SJCRH30 (cell line): ENCODE measurements at regions not wholly inside any gene's neighbourhood (a gene's known extent, or its start where the extent isn't known, plus 50 kb on each side); places are given as distances from the start of the nearest gene placed in this dataset.
"Not testable (repeated sequence)": the region's sequence is repeated elsewhere in the genome, so short reads cannot be mapped to it uniquely, and the experiment has no call there.

Source experiments
- DNase-seq, 2 experiments: peaks; one replicate each; pipeline ENCODE4 v3.0.0-alpha.2; 2015 to 2020
- H3K27ac ChIP-seq: fragments of 250-450 bp; sonication (Bioruptor Pico); 2 replicates; pipeline ENCODE4 v1.5.1; 2020; ENCODE audit warnings: mild to moderate bottlenecking, moderate library complexity
- H3K27me3 ChIP-seq: fragments of 250-450 bp; sonication (Bioruptor Pico); 2 replicates; pipeline ENCODE4 v1.5.1; 2020; ENCODE audit warnings: mild to moderate bottlenecking, moderate library complexity
- H3K36me3 ChIP-seq: fragments of 250-450 bp; sonication (Bioruptor Pico); 2 replicates; pipeline ENCODE4 v1.5.1; 2020; ENCODE audit warnings: mild to moderate bottlenecking, moderate library complexity
- H3K4me1 ChIP-seq: fragments of 250-450 bp; sonication (Bioruptor Pico); 2 replicates; pipeline ENCODE4 v1.5.1; 2020; ENCODE audit warnings: mild to moderate bottlenecking, moderate library complexity
- H3K4me3 ChIP-seq: fragments of 250-450 bp; sonication (Bioruptor Pico); 2 replicates; pipeline ENCODE4 v1.5.1; 2020; ENCODE audit warnings: mild to moderate bottlenecking, moderate library complexity
- H3K9me3 ChIP-seq: fragments of 250-450 bp; sonication (Bioruptor Pico); replicated peaks from 2 replicates; pipeline ENCODE4 v1.5.1; 2020; ENCODE audit warnings: mild to moderate bottlenecking, moderate library complexity

DNA sequence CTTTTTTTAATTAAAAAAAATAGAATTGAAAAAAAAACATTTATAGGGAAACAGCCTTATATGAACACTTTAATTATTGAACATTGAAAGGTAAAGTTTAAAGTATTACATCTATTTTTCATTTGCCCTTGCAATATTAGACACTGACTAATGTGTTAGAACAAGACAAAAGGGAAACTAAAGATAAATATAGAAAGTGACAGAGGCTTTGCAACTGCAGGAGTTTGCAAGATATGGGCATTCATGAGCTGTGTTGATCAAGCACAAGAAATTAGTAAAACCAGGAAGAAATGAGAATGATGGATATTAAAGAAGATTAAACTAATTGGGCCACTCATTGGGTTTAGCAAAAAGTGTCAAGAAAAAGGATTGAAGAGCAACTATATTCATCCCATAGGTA is 1097.7 kb upstream of the CELF4 start:
- DNase-seq: no peak
- Histone ChIP-seq H3K9me3 (no peaks in the 10 kb centered on the region), H3K27ac (no peak overlapping the region), H3K36me3 (no peaks in the 10 kb centered on the region), H3K4me1 (no peaks in the 10 kb centered on the region), H3K4me3 (no peak overlapping the region), H3K27me3 (no peaks in the 10 kb centered on the region)

DNA sequence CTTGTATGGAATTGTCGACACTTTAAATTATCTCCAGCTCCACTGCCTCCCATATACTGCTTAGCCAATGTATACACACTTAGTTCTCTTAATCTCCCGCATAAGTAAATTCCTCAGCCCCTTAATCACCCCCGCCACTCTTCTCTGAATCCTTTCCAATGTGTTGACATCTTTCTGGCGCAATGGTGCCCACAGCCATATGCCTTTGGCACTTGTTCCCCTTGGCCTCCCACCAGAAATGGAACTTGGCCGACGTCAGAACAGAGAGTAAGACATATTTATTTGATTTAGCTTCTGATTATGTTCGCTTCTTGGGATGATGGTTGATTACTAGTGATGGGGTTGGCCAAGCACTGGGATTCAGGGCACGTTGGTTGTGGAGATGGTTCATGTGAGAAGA is 1089.3 kb upstream of the CELF4 start:
- H3K36me3 ChIP-seq: no peaks in the 10 kb centered on the region
- no peaks in the 10 kb centered on the region for H3K27me3 ChIP-seq
- no peaks in the 10 kb centered on the region for H3K4me1 ChIP-seq
- DNase-seq: no peak
- H3K4me3 ChIP-seq: no peak overlapping the region
- H3K9me3 ChIP-seq: no peaks in the 10 kb centered on the region
- H3K27ac ChIP-seq: no peak overlapping the region

DNA sequence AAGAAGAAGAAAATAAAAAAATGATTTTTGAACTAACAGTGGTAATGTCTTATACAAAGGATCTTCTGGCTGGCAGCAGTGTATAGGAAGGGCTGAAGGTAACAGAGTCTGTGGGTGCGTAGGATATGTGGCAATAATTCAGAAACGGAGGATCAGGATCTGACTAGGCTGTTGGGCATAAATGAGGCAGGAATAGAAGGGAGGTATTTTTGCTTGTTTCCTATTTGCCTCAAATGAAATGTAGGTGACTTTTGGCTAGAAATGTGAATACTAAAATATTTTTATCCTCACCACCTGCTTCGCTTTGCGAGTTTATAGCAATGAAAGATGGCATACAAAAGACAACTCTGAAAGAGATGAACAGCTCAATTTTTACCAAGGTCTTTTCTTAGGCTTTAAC is 1086.1 kb upstream of the CELF4 start:
- Histone ChIP-seq H3K27ac (no peak overlapping the region), H3K36me3 (no peaks in the 10 kb centered on the region), H3K4me3 (no peak overlapping the region), H3K4me1 (no peaks in the 10 kb centered on the region), H3K27me3 (no peaks in the 10 kb centered on the region), H3K9me3 (no peaks in the 10 kb centered on the region)
- DNase-seq: no peak

DNA sequence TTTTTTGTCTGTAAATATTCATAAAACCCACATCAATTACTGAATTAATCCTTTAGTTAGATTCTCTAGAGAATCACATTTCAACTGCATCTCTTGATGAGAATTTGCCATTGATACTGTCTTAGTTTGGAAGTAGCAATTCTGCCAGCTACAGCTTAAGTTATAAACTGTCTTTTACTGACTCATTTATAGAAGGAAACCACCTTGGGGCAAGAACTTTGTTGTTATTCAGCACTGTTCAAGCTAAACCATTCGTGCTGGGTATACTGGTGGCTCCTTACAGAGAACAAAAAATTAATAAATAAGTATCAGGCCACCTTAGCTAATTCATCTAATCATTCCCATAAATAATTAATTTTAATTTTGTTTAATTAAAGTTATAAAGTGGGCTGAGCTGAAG is 1082.6 kb upstream of the CELF4 start:
- DNase-seq: no peak
- Histone ChIP-seq H3K4me1 (no peaks in the 10 kb centered on the region), H3K27me3 (no peaks in the 10 kb centered on the region), H3K27ac (no peak overlapping the region), H3K36me3 (no peaks in the 10 kb centered on the region), H3K4me3 (no peak overlapping the region), H3K9me3 (no peaks in the 10 kb centered on the region)

- H3K27me3 ChIP-seq: no peaks in the 10 kb centered on the region
- H3K27ac ChIP-seq: no peak overlapping the region
- no peaks in the 10 kb centered on the region for H3K9me3 ChIP-seq
These were observed 1080.7 kb upstream of the CELF4 start for GRCh38 chr18:38646296-38646695.

GRCh38 chr18:38644875-38645641 is 1079.5 kb upstream of the CELF4 start:
- H3K27me3 ChIP-seq: no peaks in the 10 kb centered on the region
- no peak overlapping the region for H3K4me3 ChIP-seq
- no peaks in the 10 kb centered on the region for H3K9me3 ChIP-seq
- no peaks in the 10 kb centered on the region for H3K36me3 ChIP-seq
- DNase-seq: no peak
- no peaks in the 10 kb centered on the region for H3K4me1 ChIP-seq
- H3K27ac ChIP-seq: no peak overlapping the region

More at GRCh38 chr18:38646296-38646695, 1080.7 kb upstream of the CELF4 start:
- no peak for DNase-seq
- H3K36me3 ChIP-seq: no peaks in the 10 kb centered on the region
- H3K4me1 ChIP-seq: no peaks in the 10 kb centered on the region
- no peak overlapping the region for H3K4me3 ChIP-seq

DNA sequence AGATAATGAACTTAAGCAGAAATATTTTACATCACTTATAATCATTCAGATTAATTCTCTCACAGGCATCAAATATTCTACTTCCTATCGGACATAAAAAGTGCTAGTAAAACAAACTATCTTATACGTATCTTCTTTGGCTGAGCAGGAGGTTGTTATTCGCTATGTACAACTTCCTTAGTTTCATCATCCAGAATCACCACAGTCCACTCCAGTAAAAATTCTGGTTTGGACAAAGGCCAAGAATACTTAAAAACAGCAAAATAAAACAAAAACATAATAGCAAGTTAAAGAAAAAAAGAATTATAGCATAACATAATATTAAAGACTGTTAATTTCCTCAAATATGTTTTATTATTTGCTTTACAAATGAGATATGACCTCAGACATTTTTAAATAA is 1077.1 kb upstream of the CELF4 start:
- Histone ChIP-seq H3K27ac (no peak overlapping the region), H3K36me3 (no peaks in the 10 kb centered on the region), H3K4me3 (no peak overlapping the region), H3K4me1 (no peaks in the 10 kb centered on the region), H3K9me3 (no peaks in the 10 kb centered on the region), H3K27me3 (no peaks in the 10 kb centered on the region)
- DNase-seq: no peak

GRCh38 chr18:38639700-38640099 is 1074.1 kb upstream of the CELF4 start:
- not testable (repeated sequence) for H3K4me1 ChIP-seq, H3K9me3 ChIP-seq, H3K27me3 ChIP-seq, H3K4me3 ChIP-seq, H3K36me3 ChIP-seq, H3K27ac ChIP-seq
- peak in 1 of 2 experiments; percentile 0 for DNase-seq

- Histone ChIP-seq H3K27ac (no peak overlapping the region), H3K36me3 (no peaks in the 10 kb centered on the region), H3K27me3 (no peaks in the 10 kb centered on the region), H3K4me1 (no peaks in the 10 kb centered on the region), H3K9me3 (no peaks in the 10 kb centered on the region), H3K4me3 (no peak overlapping the region)
- no peak for DNase-seq
These were observed 1070.3 kb upstream of the CELF4 start for GRCh38 chr18:38635709-38636430.

DNA sequence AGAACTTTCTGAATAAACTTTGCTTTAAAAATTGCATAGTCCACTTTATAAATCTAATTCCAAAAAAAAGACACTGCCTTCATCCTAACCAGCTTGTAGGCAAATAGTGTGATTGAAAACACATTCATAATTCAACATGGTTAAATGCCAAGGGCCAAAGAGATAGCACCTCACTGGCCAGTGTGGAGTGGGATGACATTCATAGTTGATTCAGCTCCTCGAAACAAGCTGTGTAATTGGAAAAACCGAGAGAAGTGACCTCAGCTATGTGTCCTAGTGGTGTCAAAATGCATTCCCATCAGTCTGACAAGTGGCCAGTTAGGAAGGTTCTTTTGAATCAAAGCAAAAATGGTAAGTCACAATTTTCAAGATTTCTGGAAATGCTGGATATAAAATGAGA is 1068.5 kb upstream of the CELF4 start:
- Histone ChIP-seq H3K4me3 (no peak overlapping the region), H3K27me3 (no peaks in the 10 kb centered on the region), H3K4me1 (no peaks in the 10 kb centered on the region), H3K27ac (no peak overlapping the region), H3K9me3 (no peaks in the 10 kb centered on the region), H3K36me3 (no peaks in the 10 kb centered on the region)
- DNase-seq: no peak

- no peak overlapping the region for H3K4me3 ChIP-seq
- no peaks in the 10 kb centered on the region for H3K27me3 ChIP-seq
- H3K4me1 ChIP-seq: no peaks in the 10 kb centered on the region
- no peaks in the 10 kb centered on the region for H3K36me3 ChIP-seq
- no peaks in the 10 kb centered on the region for H3K9me3 ChIP-seq
- H3K27ac ChIP-seq: no peak overlapping the region
- DNase-seq: no peak
These were observed 1067.7 kb upstream of the CELF4 start for GRCh38 chr18:38633333-38633732.

DNA sequence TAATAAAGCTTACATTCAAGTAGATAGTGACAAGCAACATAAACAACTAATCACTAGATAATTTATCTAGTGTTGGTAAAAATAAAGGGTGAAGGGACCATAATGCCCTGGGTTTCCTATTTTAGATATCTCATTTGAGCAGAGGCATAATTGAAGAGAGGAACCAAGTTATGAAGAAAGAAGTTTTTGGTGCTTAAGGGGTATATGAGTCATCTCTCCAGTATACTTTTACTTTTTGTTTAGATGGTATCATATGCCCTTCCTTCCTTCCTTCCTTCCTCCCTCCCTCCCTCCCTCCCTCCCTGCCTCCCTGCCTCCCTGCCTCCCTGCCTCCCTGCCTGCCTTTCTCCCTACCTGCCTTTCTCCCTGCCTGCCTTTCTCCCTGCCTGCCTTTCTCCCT is 1053.5 kb upstream of the CELF4 start:
- H3K36me3 ChIP-seq: no peaks in the 10 kb centered on the region
- no peaks in the 10 kb centered on the region for H3K4me1 ChIP-seq
- no peaks in the 10 kb centered on the region for H3K27me3 ChIP-seq
- peak in 1 of 2 experiments; percentile 1 for DNase-seq
- no peaks in the 10 kb centered on the region for H3K9me3 ChIP-seq
- H3K4me3 ChIP-seq: no peak overlapping the region
- no peak overlapping the region for H3K27ac ChIP-seq

- no peak for DNase-seq
- Histone ChIP-seq H3K9me3 (no peaks in the 10 kb centered on the region), H3K27me3 (no peaks in the 10 kb centered on the region), H3K4me3 (no peak overlapping the region), H3K36me3 (no peaks in the 10 kb centered on the region), H3K4me1 (no peaks in the 10 kb centered on the region), H3K27ac (no peak overlapping the region)
These were observed 1050.7 kb upstream of the CELF4 start for GRCh38 chr18:38616306-38616705.

DNA sequence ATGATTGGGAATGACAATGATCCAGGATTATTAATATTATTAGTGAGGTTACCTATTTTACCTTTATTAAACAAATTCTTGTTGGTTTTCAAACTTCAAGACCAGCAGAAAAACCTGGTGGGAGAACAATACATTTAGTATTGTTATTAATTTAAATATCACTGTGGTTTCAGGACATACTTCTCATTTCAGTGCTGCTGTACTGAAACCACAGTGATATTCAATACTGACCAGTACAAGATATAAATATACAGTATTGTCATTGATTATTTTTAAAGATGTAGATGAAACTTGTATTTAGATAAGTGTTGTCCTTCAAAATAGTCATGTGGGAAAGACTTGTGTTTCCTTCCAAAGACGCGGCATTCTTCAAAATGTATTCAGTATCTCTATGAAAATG is 1047.3 kb upstream of the CELF4 start:
- no peaks in the 10 kb centered on the region for H3K9me3 ChIP-seq
- DNase-seq: no peak
- H3K27me3 ChIP-seq: no peaks in the 10 kb centered on the region
- H3K36me3 ChIP-seq: no peaks in the 10 kb centered on the region
- H3K4me1 ChIP-seq: no peaks in the 10 kb centered on the region
- no peak overlapping the region for H3K4me3 ChIP-seq
- no peak overlapping the region for H3K27ac ChIP-seq

GRCh38 chr18:38611036-38611964 is 1045.7 kb upstream of the CELF4 start:
- DNase-seq: no peak
- no peaks in the 10 kb centered on the region for H3K36me3 ChIP-seq
- H3K4me1 ChIP-seq: no peaks in the 10 kb centered on the region
- no peaks in the 10 kb centered on the region for H3K9me3 ChIP-seq
- H3K27me3 ChIP-seq: no peaks in the 10 kb centered on the region
- no peak overlapping the region for H3K4me3 ChIP-seq
- no peak overlapping the region for H3K27ac ChIP-seq
